Nucleus accumbens (tissue), 56 donors: ENCODE measurements at regions not wholly inside any gene's neighbourhood (a gene's known extent, or its start where the extent isn't known, plus 50 kb on each side); places are given as distances from the start of the nearest gene placed in this dataset.

Source experiments
- DNase-seq, 56 donors: peaks; one replicate each; lab custom pipeline; 2025; lab: John Stamatoyannopoulos, UW

DNA sequence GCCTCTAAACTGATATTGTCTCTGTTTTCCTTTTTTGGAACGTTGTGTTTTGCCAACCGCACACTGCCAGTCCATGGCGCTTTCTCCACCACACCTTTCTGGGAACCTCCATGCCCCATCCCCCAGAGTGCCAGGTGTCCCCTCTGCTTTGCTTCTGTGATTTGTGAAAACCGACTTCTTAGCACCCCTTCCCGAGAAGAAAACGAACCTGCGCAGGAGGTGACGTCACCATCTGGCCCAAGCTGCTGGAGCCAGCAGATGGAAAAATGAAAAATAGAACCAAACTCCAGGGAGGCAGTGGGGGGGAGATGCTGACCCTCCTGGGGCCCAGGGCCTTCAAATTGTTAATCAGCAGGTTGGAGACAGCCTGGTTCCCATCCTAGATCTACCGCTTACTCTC, 103.8 kb downstream of the HTR5A start:
- DNase-seq, result no peak

GRCh38 chr7:155178096-155178495, 108.0 kb downstream of the HTR5A start:
- no peak for DNase-seq

DNA sequence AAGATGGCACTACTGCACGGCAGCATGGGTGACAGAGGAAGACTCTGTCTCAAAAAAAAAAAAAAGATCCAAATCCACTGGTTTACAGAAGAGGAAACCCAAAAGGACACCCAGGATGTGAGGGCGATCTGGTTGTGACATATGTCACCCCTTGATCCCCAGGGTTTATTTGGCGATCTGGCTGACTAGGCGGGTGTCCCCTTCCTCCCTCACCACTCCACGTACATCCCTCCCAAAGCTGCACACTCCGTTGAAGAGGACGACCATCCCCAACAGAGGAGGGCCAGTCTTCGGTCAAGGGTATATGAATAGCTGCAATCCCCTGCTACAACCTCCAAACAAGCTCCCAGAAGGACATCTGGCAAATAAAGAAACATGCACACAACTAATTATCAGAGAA, 111.6 kb downstream of the HTR5A start:
- DNase-seq, result no peak

GRCh38 chr7:155182406-155182970, 112.4 kb downstream of the HTR5A start:
- no peak for DNase-seq

GRCh38 chr7:155183655-155184054, 113.5 kb downstream of the HTR5A start:
- no peak for DNase-seq

GRCh38 chr7:155184923-155185322, 112.8 kb upstream of the INSIG1 start:
- DNase-seq, result no peak

DNA sequence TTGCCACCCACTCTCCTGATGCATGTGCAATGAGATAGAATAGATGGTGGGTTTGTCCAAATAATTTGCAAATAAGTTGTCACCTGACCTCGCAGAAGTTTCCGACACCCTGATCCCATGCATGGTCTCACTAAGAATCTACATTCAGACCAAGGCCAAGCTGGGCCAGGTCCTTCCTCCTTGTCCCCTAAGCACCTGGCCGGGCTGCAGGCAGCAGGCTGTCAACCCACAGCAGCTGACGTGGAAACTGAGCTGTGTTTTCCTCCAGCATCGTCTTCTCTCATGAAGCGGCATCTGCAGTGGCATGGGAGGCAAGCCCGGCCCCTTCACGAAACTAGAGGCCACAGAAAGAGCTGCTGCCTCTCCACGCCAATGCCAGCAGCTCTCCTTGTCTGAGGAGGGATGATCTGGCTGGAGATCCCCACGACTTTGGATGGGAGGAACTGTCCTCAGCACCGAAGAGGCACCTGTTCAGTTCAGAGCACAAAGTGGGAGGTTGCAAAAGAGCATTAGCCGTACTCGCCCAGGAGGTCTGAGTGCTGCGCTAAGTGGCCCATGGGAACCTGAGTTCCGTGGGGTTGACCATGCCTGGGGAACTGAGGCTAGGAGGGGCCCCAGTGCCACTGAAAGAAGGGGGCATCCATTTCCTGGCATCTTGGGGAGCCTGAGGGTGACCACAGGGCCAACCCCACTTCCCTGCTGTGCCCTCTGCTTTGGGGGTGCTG, 110.5 kb upstream of the INSIG1 start:
- no peak for DNase-seq

DNA sequence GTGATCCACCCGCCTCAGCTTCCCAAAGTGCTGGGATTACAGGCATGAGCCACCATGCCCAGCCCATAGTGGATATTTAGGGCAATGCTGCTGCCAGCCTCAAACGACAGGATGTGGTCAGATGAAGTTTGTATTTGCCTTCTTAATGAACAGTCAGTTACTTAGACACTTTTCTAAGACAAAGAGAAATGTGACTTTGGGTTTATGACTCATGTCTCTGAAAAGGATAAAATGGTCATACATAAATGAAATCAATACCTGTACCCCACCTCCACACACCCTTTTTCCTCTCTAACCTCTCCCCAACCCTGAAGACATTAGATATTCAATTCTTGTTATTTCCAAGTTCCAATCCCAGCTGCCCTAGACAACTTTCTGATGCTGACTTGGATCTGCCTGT, 109.3 kb upstream of the INSIG1 start:
- no peak for DNase-seq

DNA sequence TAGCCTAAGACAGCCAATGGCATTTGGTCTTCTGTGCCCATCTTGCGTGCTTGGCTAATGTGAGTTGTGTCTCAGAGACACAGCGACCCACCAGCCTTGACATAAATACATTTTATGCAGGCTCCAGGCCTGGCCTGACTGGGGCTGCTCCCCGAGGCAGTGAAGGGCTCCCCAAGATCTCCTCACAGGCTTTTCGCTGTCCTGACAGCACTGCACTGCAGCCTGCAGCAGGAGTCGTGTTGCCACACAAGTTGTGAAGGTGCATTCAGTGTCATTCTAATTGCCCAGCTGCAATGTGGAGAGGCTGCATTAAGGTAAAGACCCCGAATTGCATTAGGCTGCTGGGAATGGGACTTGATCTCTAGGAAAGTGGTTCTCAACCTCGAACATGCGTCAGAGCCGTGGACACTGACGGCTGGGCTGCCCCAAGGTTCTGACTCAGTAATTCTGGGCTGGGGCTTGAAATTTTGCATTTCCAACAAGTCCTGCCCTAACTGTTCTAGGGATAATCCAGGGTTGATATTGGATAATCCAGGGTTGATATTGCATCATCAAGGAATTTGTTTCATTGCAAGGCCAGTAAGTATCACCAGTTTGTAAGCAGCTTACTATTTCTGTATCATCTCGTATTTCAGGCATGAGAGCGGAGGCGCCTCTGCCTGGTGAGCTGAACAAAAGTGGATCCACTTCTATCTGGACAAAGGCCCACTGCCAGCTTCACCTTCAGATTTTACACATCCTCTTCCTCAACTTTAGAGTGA, 108.7 kb upstream of the INSIG1 start:
- DNase-seq, result no peak

GRCh38 chr7:155189590-155189989, 108.1 kb upstream of the INSIG1 start:
- DNase-seq, result no peak

DNA sequence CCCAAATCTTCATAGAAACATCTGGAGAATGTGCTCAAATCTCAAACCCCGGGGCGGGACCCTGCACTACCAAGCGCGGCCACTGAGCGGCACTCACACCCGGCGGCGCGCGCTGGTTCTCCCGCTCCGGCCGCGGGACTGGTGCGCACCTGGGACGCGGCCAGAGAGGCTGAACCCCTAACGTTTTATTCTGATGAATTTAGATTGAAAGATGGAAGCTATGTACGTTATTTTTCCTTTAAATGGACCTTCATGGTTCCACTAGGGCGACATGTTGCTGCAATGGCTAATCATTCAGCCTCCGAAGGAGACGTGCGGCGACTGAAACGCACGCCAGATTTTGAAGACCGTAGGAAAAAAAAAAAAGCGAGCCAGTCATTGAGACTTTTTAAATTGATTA, 107.0 kb upstream of the INSIG1 start:
- DNase-seq, result peak in 23 of 56 donors; percentile 4 to 68 (median 17)

DNA sequence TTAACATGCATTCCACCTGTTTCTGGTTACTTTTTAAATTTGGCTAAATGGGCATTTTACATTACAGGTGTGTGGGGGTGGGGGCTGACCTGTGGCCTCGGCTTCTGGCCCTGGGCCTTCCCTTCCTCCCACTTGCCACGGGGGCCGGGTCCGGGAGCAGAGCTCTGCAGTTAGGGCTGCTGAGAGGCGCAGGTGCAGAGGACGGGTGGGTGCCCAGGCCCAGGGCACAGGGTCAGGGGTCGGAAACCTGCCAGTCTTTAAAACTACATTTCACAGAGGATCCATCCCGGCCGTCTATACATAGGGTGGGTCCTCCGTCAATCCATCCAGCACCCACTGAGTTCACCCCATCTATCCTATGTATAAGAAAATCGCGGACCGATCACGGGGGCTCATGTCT, 106.5 kb upstream of the INSIG1 start:
- no peak for DNase-seq

DNA sequence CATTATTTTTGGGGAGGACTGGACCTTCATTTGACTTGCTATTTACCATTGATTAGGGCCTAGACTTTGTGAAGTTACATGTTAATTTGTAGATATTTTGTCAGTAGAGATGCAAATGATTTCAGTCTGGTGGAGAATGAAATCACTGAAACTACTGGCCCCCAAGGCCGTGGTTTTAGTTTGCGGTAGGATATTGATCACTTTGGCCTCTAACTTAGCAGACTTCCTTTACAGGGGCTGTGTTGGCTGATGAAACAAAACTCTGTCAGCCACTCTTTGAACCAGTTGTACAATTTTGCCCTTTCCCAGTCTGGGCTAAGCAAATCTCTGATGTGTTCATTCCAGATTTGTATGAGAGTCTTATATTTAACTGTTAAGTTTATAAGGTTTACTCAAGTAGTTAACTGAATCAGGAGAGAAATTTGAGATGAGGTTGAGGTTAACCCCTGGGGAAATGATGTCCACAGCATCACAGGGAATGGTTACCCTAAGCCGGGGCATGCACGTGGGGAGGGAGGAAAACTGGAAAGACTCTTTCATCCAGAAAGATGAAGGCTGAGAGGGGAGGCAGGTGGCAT, 105.7 kb upstream of the INSIG1 start:
- DNase-seq, result no peak

DNA sequence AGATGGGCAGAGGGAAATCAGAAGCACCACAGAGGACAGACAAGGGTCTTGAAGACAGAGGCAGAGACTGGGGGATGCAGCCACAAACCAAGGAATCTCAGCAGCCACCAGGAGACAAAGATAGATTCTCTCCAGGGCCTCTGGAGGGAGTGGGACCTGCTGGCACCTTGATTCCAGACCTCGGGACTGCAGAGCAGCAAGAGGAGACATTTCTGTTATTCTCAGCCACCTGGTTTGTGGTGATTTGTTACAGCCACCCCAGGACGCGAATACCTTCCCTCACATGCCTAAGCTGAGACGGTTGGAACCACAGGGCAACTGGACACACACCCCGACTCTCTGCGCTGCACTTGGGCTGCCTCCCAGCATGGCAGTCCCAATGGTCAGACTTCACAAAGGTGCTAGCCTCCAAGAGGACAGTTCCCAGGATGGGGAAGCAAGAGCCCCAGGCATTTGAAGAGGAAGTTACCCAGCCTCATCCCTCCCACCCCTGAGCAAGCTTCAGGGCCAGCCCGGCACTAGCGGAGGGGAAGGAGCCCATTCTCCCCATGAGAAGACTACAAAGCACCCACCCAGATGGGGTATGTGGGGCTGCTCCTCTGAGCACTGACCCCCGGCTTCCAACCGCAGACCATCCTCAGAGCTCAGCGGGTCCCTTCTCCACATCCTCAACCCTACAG, 104.6 kb upstream of the INSIG1 start:
- DNase-seq, result no peak

GRCh38 chr7:155193716-155194115, 104.0 kb upstream of the INSIG1 start:
- no peak for DNase-seq

- DNase-seq, result no peak
Measured at GRCh38 chr7:155194382-155195140, 103.1 kb upstream of the INSIG1 start.

DNA sequence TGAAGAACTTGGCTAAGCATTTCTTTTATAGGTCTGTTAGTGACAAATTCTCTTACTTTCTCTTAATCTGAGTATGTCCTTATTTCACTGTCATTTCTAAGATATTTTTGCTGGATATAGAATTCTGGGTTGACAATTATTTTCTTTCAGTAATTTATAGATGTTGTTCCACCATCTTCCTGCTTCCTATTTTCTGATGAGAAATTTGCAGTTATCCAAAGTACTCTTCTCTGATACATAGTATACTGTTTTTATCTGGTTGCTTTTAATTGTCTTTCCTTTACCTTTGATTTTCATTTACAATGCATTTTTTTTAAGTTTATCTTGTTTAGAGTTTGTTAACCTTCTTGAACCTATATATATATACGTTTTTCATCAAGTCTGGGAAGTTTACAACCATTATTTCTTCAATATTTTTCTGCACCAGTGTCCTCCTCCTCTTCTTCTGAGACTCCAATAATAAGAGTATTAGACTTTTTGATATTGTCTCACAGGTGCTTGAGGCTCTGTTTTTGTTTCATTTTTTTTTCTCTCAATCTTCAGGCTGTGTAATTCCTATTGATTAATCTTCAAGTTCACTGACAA, 101.6 kb upstream of the INSIG1 start:
- no peak for DNase-seq

- no peak for DNase-seq
Measured at GRCh38 chr7:155198196-155198892, 99.3 kb upstream of the INSIG1 start.
